ENCODE measurements at regions not wholly inside any gene's neighbourhood (a gene's known extent, or its start where the extent isn't known, plus 50 kb on each side); places are given as distances from the start of the nearest gene placed in this dataset.
"Not testable (repeated sequence)": the region's sequence is repeated elsewhere in the genome, so short reads cannot be mapped to it uniquely, and the experiment has no call there.

DNA sequence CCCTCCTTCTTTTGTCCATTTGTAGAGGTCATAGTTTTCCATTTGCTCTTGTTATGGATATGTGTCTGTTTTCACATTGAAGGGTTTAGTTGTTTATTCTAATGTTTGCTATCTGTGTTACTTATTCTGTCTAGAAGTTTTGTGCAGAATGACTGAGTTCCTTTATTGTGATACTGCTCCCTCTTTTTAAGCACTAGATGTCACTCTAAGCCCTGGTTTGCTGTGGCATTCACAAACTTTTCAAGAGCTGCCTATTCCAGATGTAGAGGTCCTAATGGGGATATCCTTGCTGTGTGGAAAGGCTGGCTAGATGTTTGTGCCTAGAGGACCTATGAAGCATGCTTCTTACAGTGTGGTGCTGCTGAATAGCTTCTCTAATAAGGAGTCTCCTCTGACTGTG, 338.6 kb downstream of the SPIN4 start:
- Mint-ChIP-seq H3K27ac (no peak overlapping the region), H3K27me3 (no peaks in the 10 kb centered on the region), H3K4me3 (ENCODE audit: low read depth) (no peak overlapping the region), H3K4me1 (ENCODE audit: low read depth) (no peaks in the 10 kb centered on the region), H3K36me3 (ENCODE audit: insufficient read depth) (no peaks in the 10 kb centered on the region), H3K9me3 (ENCODE audit: low read depth) (peaks cover 62% of the 10 kb centered on the region)
- no peak for DNase-seq (ENCODE audit: low spot score, unreplicated experiment)
- TF ChIP-seq, protein P1, sequence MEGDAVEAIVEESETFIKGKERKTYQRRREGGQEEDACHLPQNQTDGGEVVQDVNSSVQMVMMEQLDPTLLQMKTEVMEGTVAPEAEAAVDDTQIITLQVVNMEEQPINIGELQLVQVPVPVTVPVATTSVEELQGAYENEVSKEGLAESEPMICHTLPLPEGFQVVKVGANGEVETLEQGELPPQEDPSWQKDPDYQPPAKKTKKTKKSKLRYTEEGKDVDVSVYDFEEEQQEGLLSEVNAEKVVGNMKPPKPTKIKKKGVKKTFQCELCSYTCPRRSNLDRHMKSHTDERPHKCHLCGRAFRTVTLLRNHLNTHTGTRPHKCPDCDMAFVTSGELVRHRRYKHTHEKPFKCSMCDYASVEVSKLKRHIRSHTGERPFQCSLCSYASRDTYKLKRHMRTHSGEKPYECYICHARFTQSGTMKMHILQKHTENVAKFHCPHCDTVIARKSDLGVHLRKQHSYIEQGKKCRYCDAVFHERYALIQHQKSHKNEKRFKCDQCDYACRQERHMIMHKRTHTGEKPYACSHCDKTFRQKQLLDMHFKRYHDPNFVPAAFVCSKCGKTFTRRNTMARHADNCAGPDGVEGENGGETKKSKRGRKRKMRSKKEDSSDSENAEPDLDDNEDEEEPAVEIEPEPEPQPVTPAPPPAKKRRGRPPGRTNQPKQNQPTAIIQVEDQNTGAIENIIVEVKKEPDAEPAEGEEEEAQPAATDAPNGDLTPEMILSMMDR (IDR thresholded peaks at IDR 0.05; ENCODE audit: unreplicated experiment) = no peak

DNA sequence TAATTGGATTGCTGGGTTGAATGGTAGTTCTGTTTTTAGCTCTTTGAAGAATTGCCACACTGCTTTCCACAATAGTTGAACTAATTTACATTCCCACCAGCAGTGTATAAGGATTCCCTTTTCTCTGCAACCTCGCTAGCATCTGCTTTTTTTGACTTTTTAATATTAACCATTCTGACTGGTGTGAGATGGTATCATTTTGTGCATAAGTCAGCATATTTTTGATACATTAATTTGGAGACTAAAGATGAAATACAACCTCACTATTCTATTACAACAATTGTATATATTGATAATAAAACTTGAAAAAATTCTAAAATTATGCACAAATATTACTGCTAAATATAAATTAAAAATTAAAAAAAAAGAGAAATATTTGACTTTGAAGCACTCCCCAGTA, 350.9 kb downstream of the SPIN4 start:
- not testable (repeated sequence) for H3K27me3 Mint-ChIP-seq; H3K4me1 Mint-ChIP-seq (ENCODE audit: low read depth); H3K27ac Mint-ChIP-seq; DNase-seq (ENCODE audit: low spot score, unreplicated experiment); H3K4me3 Mint-ChIP-seq (ENCODE audit: low read depth); H3K36me3 Mint-ChIP-seq (ENCODE audit: insufficient read depth)
- H3K9me3 Mint-ChIP-seq (ENCODE audit: low read depth) = peaks cover 52% of the 10 kb centered on the region
